ENCODE measurements at regions not wholly inside any gene's neighbourhood (a gene's known extent, or its start where the extent isn't known, plus 50 kb on each side); places are given as distances from the start of the nearest gene placed in this dataset.

DNA sequence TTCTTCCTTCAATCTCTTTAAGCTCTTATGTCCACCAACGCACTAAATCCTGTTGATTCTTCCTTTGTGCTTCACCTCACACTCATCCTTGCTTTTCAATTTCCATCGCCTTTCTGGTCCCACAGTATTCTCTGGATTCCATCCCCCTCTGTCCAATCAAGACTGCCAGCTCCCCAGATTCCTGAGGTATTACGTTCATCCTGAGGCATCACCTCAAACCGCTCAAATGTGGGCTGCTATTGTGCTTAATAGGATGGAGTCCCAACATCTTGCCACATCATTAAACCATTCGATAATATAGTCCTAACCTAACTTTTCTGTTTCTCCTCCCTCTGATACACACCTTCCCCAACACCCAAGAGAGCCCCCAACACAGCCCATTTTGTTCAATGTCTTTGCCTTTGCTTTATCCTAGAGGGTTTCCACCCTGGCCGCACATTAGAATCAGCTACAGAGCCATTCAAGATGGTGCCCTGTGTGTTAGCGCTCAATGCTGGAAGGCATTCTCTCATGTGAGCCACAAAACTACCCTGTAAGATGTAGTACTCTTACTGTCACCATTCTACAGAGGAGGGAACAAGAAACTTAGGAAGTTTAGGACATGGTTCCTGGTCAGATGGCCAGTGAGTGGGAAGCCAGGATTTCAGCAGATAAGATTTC lies 79.5 kb upstream of the LEP start:
- Mint-ChIP-seq H3K4me3 (no peak overlapping the region), H3K9me3 (peaks cover 4% of the 10 kb centered on the region), H3K4me1 (no peaks in the 10 kb centered on the region), H3K36me3 (ENCODE audit: low read depth) (no peaks in the 10 kb centered on the region), H3K27ac (no peak overlapping the region), H3K27me3 (ENCODE audit: low read depth) (peaks cover 100% of the 10 kb centered on the region)
- TF ChIP-seq, protein P1, sequence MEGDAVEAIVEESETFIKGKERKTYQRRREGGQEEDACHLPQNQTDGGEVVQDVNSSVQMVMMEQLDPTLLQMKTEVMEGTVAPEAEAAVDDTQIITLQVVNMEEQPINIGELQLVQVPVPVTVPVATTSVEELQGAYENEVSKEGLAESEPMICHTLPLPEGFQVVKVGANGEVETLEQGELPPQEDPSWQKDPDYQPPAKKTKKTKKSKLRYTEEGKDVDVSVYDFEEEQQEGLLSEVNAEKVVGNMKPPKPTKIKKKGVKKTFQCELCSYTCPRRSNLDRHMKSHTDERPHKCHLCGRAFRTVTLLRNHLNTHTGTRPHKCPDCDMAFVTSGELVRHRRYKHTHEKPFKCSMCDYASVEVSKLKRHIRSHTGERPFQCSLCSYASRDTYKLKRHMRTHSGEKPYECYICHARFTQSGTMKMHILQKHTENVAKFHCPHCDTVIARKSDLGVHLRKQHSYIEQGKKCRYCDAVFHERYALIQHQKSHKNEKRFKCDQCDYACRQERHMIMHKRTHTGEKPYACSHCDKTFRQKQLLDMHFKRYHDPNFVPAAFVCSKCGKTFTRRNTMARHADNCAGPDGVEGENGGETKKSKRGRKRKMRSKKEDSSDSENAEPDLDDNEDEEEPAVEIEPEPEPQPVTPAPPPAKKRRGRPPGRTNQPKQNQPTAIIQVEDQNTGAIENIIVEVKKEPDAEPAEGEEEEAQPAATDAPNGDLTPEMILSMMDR (IDR thresholded peaks at IDR 0.05; ENCODE audit: unreplicated experiment in 3 of 3): no peak

GRCh38 chr7:128162666-128163065 lies 78.4 kb upstream of the LEP start:
- TF ChIP-seq, protein P1 (IDR thresholded peaks at IDR 0.05; ENCODE audit: unreplicated experiment in 3 of 3): no peak
- H3K9me3 Mint-ChIP-seq: peaks cover 4% of the 10 kb centered on the region
- no peak overlapping the region for H3K4me3 Mint-ChIP-seq
- H3K27ac Mint-ChIP-seq: no peak overlapping the region
- no peaks in the 10 kb centered on the region for H3K36me3 Mint-ChIP-seq (ENCODE audit: low read depth)
- H3K27me3 Mint-ChIP-seq (ENCODE audit: low read depth): peaks cover 98% of the 10 kb centered on the region
- no peaks in the 10 kb centered on the region for H3K4me1 Mint-ChIP-seq

DNA sequence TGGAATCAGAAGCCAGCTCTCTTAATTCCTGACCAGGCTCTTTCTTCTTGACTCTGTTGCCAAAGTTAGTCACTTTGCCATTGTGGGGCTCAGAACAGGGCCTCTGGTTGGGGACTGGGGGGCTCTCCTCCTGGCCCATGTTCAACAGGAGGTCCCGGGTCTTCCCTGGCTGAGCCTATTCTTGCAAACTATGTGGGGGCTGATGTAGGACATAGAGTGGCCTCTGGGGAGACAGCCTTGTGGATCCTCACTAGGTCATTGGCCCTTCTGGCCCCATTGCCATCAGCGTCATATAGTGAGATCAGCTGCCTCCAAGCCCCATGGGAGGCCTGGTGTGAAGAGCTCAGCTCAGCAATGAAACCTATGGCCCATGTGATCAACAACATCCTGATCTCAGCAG lies 77.6 kb upstream of the LEP start:
- H3K9me3 Mint-ChIP-seq: peaks cover 4% of the 10 kb centered on the region

GRCh38 chr7:128164061-128164954 lies 76.8 kb upstream of the LEP start:
- H3K4me1 Mint-ChIP-seq: peaks cover 7% of the 10 kb centered on the region
- H3K27ac Mint-ChIP-seq: no peak overlapping the region

More for the DNA sequence above, 77.6 kb upstream of the LEP start:
- TF ChIP-seq, protein P1 (IDR thresholded peaks at IDR 0.05; ENCODE audit: unreplicated experiment in 3 of 3): no peak
- peaks cover 2% of the 10 kb centered on the region for H3K4me1 Mint-ChIP-seq
- no peak overlapping the region for H3K27ac Mint-ChIP-seq
- H3K4me3 Mint-ChIP-seq: no peak overlapping the region
- H3K36me3 Mint-ChIP-seq (ENCODE audit: low read depth): no peaks in the 10 kb centered on the region
- H3K27me3 Mint-ChIP-seq (ENCODE audit: low read depth): peaks cover 98% of the 10 kb centered on the region

GRCh38 chr7:128164955-128165670 lies 76.0 kb upstream of the LEP start:
- H3K4me3 Mint-ChIP-seq: peak overlapping the region; percentile 63 to 76 (median 67)
- peaks cover 98% of the 10 kb centered on the region for H3K27me3 Mint-ChIP-seq (ENCODE audit: low read depth)
- no peak overlapping the region for H3K27ac Mint-ChIP-seq
- H3K9me3 Mint-ChIP-seq: peaks cover 4% of the 10 kb centered on the region
- TF ChIP-seq, protein P1 (IDR thresholded peaks at IDR 0.05; ENCODE audit: unreplicated experiment in 3 of 3): no peak
- peaks cover 7% of the 10 kb centered on the region for H3K4me1 Mint-ChIP-seq
- no peaks in the 10 kb centered on the region for H3K36me3 Mint-ChIP-seq (ENCODE audit: low read depth)

More at GRCh38 chr7:128164061-128164954, 76.8 kb upstream of the LEP start:
- peaks cover 98% of the 10 kb centered on the region for H3K27me3 Mint-ChIP-seq (ENCODE audit: low read depth)
- TF ChIP-seq, protein P1 (IDR thresholded peaks at IDR 0.05; ENCODE audit: unreplicated experiment in 3 of 3): no peak
- H3K9me3 Mint-ChIP-seq: peaks cover 4% of the 10 kb centered on the region
- no peak overlapping the region for H3K4me3 Mint-ChIP-seq
- H3K36me3 Mint-ChIP-seq (ENCODE audit: low read depth): no peaks in the 10 kb centered on the region
